ENCODE measurements at regions not wholly inside any gene's neighbourhood (a gene's known extent, or its start where the extent isn't known, plus 50 kb on each side); places are given as distances from the start of the nearest gene placed in this dataset.

GRCh38 chr13:31048521-31048920, 113.2 kb downstream of the HSPH1 start (continued):
- TF ChIP-seq ZHX1 (conservative IDR thresholded peaks at IDR 0.05; ENCODE audit: low read length) (no peak), TSC22D4 (tag; IDR thresholded peaks at IDR 0.05) (no peak), ZNF699 (CRISPR knock-in tag; IDR thresholded peaks at IDR 0.05; ENCODE audit: insufficient replicate concordance) (no peak), ARID3B (CRISPR knock-in tag; IDR thresholded peaks at IDR 0.05; ENCODE audit: borderline replicate concordance) (no peak)

- H3K36me3 ChIP-seq (ENCODE audit: control insufficient read depth, insufficient read depth, low read length): no peaks in the 10 kb centered on the region
- no peak overlapping the region for H3K4me3 ChIP-seq
- peaks cover 4 to 5% of the 10 kb centered on the region in 2 experiments; a peak in 3 of 5 replicates for H3K4me1 ChIP-seq (replicated peaks in 1 of 2; ENCODE audit: control insufficient read depth in 2 of 2, insufficient read depth in 2 of 2, low read length in 2 of 2)
- FAIRE-seq (no peak), DNase-seq (ENCODE audit: extremely low read depth in 1 of 4, low spot score in 3 of 4) (no peak), ATAC-seq (no peak)
- no peak overlapping the region for H3K4me2 ChIP-seq (ENCODE audit: insufficient read depth, low read length)
- H3K27me3 ChIP-seq (ENCODE audit: control insufficient read depth in 2 of 2, insufficient read depth in 2 of 2, low read length in 2 of 2): peaks cover 0 to 19% of the 10 kb centered on the region in 2 experiments; a peak in 3 of 5 replicates
- no peaks in the 10 kb centered on the region for H3K9me1 ChIP-seq (ENCODE audit: control insufficient read depth, insufficient read depth, low read length)
- H3K27ac ChIP-seq (ENCODE audit: extremely low read depth, low read depth, low read length): no peak overlapping the region
- H3K9ac ChIP-seq (ENCODE audit: insufficient read depth in 1 of 2, low read depth in 2 of 2, low read length in 2 of 2): no peak overlapping the region
- in situ Hi-C loops (cut with MboI) (no loop called here), intact Hi-C loops (cut with micrococcal nuclease) (loop anchor here (10.0 kb wide), 1 partner anchor 172 kb away; no protein-coding TSS in a partner anchor)
- no peaks in the 10 kb centered on the region for H4K20me1 ChIP-seq (replicated peaks; ENCODE audit: control insufficient read depth, insufficient read depth, low read length)
- H3K79me2 ChIP-seq (ENCODE audit: control insufficient read depth, insufficient read depth, low read length): no peaks in the 10 kb centered on the region
- 41% methylated on average over 11 of the region's 16 CpGs for WGBS (ENCODE audit: insufficient coverage, low coverage, missing lambda C conversion rate)
- POLR2A ChIA-PET: interaction anchor here (0.6 kb wide), 1 partner anchor 465 kb away, joined by 3 read pairs; no protein-coding TSS in a partner anchor
- H2AFZ ChIP-seq (ENCODE audit: low read depth, low read length): no peak overlapping the region
- TF ChIP-seq SMAD2 (IDR thresholded peaks at IDR 0.05; ENCODE audit: low read depth, low read length) (no peak), PCBP2 (IDR thresholded peaks at IDR 0.05; ENCODE audit: low read depth, low read length, poor library complexity, severe bottlenecking) (no peak), TFE3 (CRISPR knock-in tag; IDR thresholded peaks at IDR 0.05) (peak; percentile 72), MTA1 (IDR thresholded peaks at IDR 0.05; ENCODE audit: borderline replicate concordance) (no peak), SMARCC2 (IDR thresholded peaks at IDR 0.05; ENCODE audit: low read depth) (no peak), IRF9 (tag; IDR thresholded peaks at IDR 0.05) (no peak)
- no peaks in the 10 kb centered on the region for H3K9me3 ChIP-seq (replicated peaks; ENCODE audit: control insufficient read depth, insufficient read depth, low read depth, low read length)
- CTCF ChIA-PET (ENCODE audit: low intra/inter-chr PET ratio): no interaction called here
- BruUV-seq (replicated peaks): no TSS peak
Observed at GRCh38 chr13:31046711-31047279, 114.3 kb downstream of the TEX26 start.

Measured in K562 (cell line).